Vagina (tissue), 2 donors: ENCODE measurements at regions not wholly inside any gene's neighbourhood (a gene's known extent, or its start where the extent isn't known, plus 50 kb on each side); places are given as distances from the start of the nearest gene placed in this dataset.

ENCODE experiments used
- DNase-seq, 2 donors: peaks; one replicate each; pipeline ENCODE4 v3.0.0-alpha.2; 2017; ENCODE audit errors: extremely low spot score in 2 of 2
- H3K27ac ChIP-seq: fragments of 200-600 bp; sonication (generic); one replicate; pipeline ENCODE4 v1.5.1; 2019
- H3K27me3 ChIP-seq: fragments of 200-600 bp; sonication (generic); one replicate; pipeline ENCODE4 v1.5.1; 2019
- H3K36me3 ChIP-seq, 2 donors: fragments of 200-600 bp; sonication (generic); one replicate each; pipeline ENCODE4 v1.5.1; 2017 to 2019
- H3K4me1 ChIP-seq: fragments of 200-600 bp; sonication (generic); one replicate; pipeline ENCODE4 v1.5.1; 2019
- H3K4me3 ChIP-seq, 2 donors: fragments of 200-600 bp; sonication (generic); 1 replicate in 1 of 2; 2 replicates in 1 of 2; pipeline ENCODE4 v1.5.1; 2016 to 2019
- H3K9me3 ChIP-seq: fragments of 200-600 bp; sonication (generic); one replicate; pipeline ENCODE4 v1.5.1; 2019
- POLR2A ChIP-seq, 2 donors: fragments of 450-650 bp; IDR thresholded peaks; one replicate each; pipeline ENCODE4 v1.6.1; 2017; ENCODE audit warnings: antibody characterized with exemption in 2 of 2, mild to moderate bottlenecking in 2 of 2, moderate library complexity in 2 of 2
- POLR2AphosphoS5 ChIP-seq, 2 donors: sonication (generic); formaldehyde crosslinking; IDR thresholded peaks; one replicate each; pipeline ENCODE4 v1.9.0; 2017; ENCODE audit warnings: antibody characterized with exemption in 2 of 2, mild to moderate bottlenecking in 2 of 2, low read depth in 1 of 2; ENCODE audit not compliant: insufficient read depth in 1 of 2
- intact Hi-C: fragments of 100-400 bp; cut with DNase I; formaldehyde crosslinking; loops from one replicate; pipeline ENCODE4 v1.15.1; 2023
- TF ChIP-seq, protein P1 (sequence below), 3 experiments: fragments of 450-650 bp in 2 of 3; fragments of 200-600 bp in 1 of 3; sonication (generic) in 1 of 3; IDR thresholded peaks; one replicate each; pipeline ENCODE4 v1.5.1; 2017 to 2019; ENCODE audit warnings: antibody characterized with exemption in 3 of 3, mild to moderate bottlenecking in 2 of 3, moderate library complexity in 2 of 3

DNA sequence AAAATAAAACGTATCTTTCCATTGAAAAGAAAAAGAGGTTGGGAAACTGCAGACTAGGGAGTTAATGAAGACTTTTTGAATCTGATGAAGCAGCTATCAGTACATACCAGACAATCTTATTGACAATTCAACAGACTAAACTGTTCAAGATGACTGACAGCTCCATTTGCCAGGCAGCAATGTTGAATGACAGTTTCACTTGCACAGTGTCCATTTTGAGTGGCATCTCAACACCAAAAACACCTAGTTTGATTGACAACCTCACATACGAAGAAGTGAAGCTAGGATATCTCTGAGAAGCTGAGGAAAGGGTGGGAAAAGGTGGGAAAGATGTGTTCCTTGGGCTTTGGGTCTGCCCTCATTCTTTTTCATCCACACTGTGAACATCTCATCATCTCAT lies 315.0 kb upstream of the SYT4 start:
- H3K36me3 ChIP-seq = no peaks in the 10 kb centered on the region
- DNase-seq = no peak
- intact Hi-C loops = no loop called here

DNA sequence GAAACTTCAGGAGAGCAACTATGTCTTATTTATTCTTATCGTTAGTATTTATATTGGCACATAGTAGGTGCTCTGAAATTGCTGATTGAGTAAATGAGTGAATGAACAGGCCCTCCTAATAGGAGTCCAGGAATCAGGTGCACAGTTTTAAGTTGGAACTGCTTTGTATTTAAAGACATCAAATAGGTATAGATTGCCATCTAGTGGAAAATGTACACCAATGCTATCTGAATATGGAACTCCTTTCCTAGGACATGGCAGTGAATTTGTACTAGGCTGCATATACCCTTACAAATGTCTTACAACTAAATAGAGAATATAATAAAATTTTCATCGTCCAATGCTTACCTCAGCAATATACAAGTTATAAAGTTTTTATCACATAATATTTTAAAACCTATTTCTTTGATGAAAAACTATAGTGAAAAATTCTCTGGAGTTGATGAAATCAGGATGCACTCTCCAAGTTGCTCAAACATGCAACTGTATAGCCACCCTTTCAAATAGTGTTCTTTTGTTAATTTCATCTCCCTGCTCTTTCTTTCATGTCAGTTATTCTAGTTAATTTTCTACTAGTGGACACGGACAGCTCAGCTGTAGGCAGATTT lies 318.9 kb upstream of the SYT4 start:
- H3K36me3 ChIP-seq = no peaks in the 10 kb centered on the region
- no peaks in the 10 kb centered on the region for H3K4me1 ChIP-seq
- DNase-seq = no peak
- H3K4me3 ChIP-seq = no peak overlapping the region
- no peak for TF ChIP-seq POLR2A (IDR thresholded peaks at IDR 0.05)
- TF ChIP-seq, protein P1, sequence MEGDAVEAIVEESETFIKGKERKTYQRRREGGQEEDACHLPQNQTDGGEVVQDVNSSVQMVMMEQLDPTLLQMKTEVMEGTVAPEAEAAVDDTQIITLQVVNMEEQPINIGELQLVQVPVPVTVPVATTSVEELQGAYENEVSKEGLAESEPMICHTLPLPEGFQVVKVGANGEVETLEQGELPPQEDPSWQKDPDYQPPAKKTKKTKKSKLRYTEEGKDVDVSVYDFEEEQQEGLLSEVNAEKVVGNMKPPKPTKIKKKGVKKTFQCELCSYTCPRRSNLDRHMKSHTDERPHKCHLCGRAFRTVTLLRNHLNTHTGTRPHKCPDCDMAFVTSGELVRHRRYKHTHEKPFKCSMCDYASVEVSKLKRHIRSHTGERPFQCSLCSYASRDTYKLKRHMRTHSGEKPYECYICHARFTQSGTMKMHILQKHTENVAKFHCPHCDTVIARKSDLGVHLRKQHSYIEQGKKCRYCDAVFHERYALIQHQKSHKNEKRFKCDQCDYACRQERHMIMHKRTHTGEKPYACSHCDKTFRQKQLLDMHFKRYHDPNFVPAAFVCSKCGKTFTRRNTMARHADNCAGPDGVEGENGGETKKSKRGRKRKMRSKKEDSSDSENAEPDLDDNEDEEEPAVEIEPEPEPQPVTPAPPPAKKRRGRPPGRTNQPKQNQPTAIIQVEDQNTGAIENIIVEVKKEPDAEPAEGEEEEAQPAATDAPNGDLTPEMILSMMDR (IDR thresholded peaks at IDR 0.05) = peak in 1 of 3 experiments; percentile 16
- H3K27ac ChIP-seq = no peak overlapping the region
- no peaks in the 10 kb centered on the region for H3K9me3 ChIP-seq
- intact Hi-C loops = no loop called here
- H3K27me3 ChIP-seq = no peaks in the 10 kb centered on the region

More for the DNA sequence above, 315.0 kb upstream of the SYT4 start:
- TF ChIP-seq, protein P1 (IDR thresholded peaks at IDR 0.05) = no peak
- no peak for TF ChIP-seq POLR2A (IDR thresholded peaks at IDR 0.05)
- TF ChIP-seq POLR2AphosphoS5 (IDR thresholded peaks at IDR 0.05; ENCODE audit: insufficient read depth in 1 of 2, low read depth in 1 of 2) = no peak
- no peak overlapping the region for H3K27ac ChIP-seq
- H3K9me3 ChIP-seq = no peaks in the 10 kb centered on the region
- no peak overlapping the region for H3K4me3 ChIP-seq
- H3K4me1 ChIP-seq = no peaks in the 10 kb centered on the region
- no peaks in the 10 kb centered on the region for H3K27me3 ChIP-seq

DNA sequence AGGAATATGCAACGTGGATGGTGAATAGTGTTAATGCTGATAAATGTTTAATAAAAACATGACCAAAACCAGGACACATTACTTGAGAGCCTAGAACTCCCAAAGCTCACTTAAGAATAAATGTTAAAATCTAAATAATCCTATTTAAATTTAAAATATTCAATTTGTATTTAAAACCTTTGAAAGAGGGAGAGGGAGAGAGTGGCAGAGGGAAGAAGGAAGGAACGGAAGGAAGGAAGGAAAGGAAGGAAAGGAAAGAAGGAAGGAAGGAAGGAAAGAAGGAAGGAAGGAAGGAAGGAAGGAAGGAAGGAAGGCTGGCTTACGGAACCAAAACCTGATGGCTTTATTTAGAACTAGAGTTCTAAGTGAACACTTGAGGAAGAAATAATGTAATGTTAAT lies 324.1 kb upstream of the SYT4 start:
- no peak overlapping the region for H3K27ac ChIP-seq
- H3K4me1 ChIP-seq = no peaks in the 10 kb centered on the region
- DNase-seq = no peak
- no peaks in the 10 kb centered on the region for H3K9me3 ChIP-seq
- no peaks in the 10 kb centered on the region for H3K27me3 ChIP-seq
- no peak overlapping the region for H3K4me3 ChIP-seq
- intact Hi-C loops = no loop called here
- no peaks in the 10 kb centered on the region for H3K36me3 ChIP-seq
- TF ChIP-seq POLR2A (IDR thresholded peaks at IDR 0.05) (no peak), POLR2AphosphoS5 (IDR thresholded peaks at IDR 0.05; ENCODE audit: insufficient read depth in 1 of 2, low read depth in 1 of 2) (no peak)
- TF ChIP-seq, protein P1 (IDR thresholded peaks at IDR 0.05) = no peak

DNA sequence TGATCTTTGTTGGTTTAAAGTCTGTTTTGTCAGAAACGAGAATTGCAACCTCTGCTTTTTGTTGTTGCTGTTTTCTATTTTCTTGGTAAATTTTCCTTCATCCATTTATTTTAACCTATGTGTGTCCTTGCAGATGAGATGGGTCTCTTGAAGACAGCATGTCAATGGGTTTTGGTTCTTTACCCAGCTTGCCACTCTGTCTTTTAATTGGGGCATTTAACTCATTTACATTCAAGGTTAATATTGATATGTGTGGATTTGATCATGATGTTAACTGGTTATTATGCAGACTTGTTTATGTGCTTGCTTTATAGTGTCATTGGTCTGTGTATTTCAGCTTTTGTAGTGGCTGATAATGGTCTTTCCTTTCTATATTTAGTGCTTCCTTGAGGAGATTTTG lies 327.9 kb upstream of the SYT4 start:
- Histone ChIP-seq H3K36me3 (no peaks in the 10 kb centered on the region), H3K27me3 (no peaks in the 10 kb centered on the region), H3K9me3 (no peaks in the 10 kb centered on the region), H3K4me3 (no peak overlapping the region), H3K4me1 (no peaks in the 10 kb centered on the region), H3K27ac (no peak overlapping the region)
- TF ChIP-seq, protein P1 (IDR thresholded peaks at IDR 0.05) = no peak
- TF ChIP-seq POLR2AphosphoS5 (IDR thresholded peaks at IDR 0.05; ENCODE audit: insufficient read depth in 1 of 2, low read depth in 1 of 2) (no peak), POLR2A (IDR thresholded peaks at IDR 0.05) (no peak)
- DNase-seq = no peak
- intact Hi-C loops = no loop called here

DNA sequence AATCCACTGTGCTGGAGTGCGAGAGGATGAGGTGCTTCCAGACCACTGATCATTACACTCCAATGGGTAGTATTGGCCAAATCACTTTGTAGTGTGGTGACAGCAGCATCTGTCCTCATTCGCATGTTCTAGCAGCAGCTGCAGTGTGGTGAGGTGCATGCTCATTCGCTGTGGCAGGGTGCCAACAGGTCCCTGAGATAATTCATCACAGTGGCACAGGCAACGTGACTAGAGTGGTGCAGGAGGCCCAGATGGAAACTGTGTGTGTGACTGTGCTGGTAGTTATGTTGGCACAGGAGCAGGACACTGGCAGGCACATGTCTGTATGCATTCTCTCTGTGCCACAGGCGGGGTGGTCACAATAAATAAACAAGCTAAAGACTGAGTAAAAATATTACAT lies 329.5 kb upstream of the SYT4 start:
- no peaks in the 10 kb centered on the region for H3K9me3 ChIP-seq
- no peaks in the 10 kb centered on the region for H3K36me3 ChIP-seq
- no peaks in the 10 kb centered on the region for H3K27me3 ChIP-seq
- no peak for TF ChIP-seq POLR2A (IDR thresholded peaks at IDR 0.05)
- TF ChIP-seq, protein P1 (IDR thresholded peaks at IDR 0.05) = no peak
- TF ChIP-seq POLR2AphosphoS5 (IDR thresholded peaks at IDR 0.05; ENCODE audit: insufficient read depth in 1 of 2, low read depth in 1 of 2) = no peak
- no peak overlapping the region for H3K4me3 ChIP-seq
- H3K27ac ChIP-seq = no peak overlapping the region
- no peak for DNase-seq
- no peaks in the 10 kb centered on the region for H3K4me1 ChIP-seq
- intact Hi-C loops = no loop called here
